Caco-2 (cell line): ENCODE measurements at regions not wholly inside any gene's neighbourhood (a gene's known extent, or its start where the extent isn't known, plus 50 kb on each side); places are given as distances from the start of the nearest gene placed in this dataset.

ENCODE experiments used
- BruUV-seq: library from RNA; stranded (reverse); fragments of 400-500 nt; replicated peaks from 2 replicates; lab custom pipeline; 2021; lab: Mats Ljungman, UMichigan
- CTCF ChIA-PET: fragments of 300-600 bp; sonication (Branson Sonifier 250); formaldehyde crosslinking; loops from one replicate; lab custom pipeline; 2022; ENCODE audit warnings: antibody characterized with exemption; lab: Charles Lee
- POLR2A ChIA-PET: fragments of 300-600 bp; sonication (Branson Sonifier 250); formaldehyde crosslinking; loops from one replicate; lab custom pipeline; 2022; ENCODE audit warnings: antibody characterized with exemption; lab: Charles Lee
- DNase-seq, 2 experiments: peaks; one replicate each; pipeline versions ENCODE4 v3.0.0 to v3.0.0-alpha.2; 2020 to 2022
- H3K27me3 ChIP-seq: replicated peaks from 2 replicates; pipeline ENCODE4 v1.6.0; 2011; ENCODE audit warnings: low read length; ENCODE audit not compliant: control insufficient read depth, insufficient read depth
- H3K36me3 ChIP-seq: 2 replicates; pipeline ENCODE4 v1.5.1; 2011; ENCODE audit warnings: low read length; ENCODE audit not compliant: control insufficient read depth, insufficient read depth
- H3K4me1 ChIP-seq: fragments of 250-450 bp; sonication (Bioruptor Pico); 2 replicates; pipeline ENCODE4 v1.5.1; 2020; ENCODE audit warnings: mild to moderate bottlenecking
- H3K4me3 ChIP-seq: 2 replicates; pipeline ENCODE4 v1.5.1; 2011; ENCODE audit warnings: low read depth, mild to moderate bottlenecking, control low read depth, low read length
- H3K9me3 ChIP-seq: fragments of 250-450 bp; sonication (Bioruptor Pico); 2 replicates; pipeline ENCODE4 v1.5.1; 2020; ENCODE audit warnings: mild to moderate bottlenecking, moderate library complexity
- H3K27ac Mint-ChIP-seq: one replicate; pipeline ENCODE4 v1.8.0; 2022; ENCODE audit warnings: mixed read lengths; ENCODE audit not compliant: unreplicated experiment
- H3K27me3 Mint-ChIP-seq: one replicate; pipeline ENCODE4 v1.8.0; 2022; ENCODE audit warnings: mixed read lengths; ENCODE audit not compliant: insufficient read depth, unreplicated experiment
- H3K36me3 Mint-ChIP-seq: one replicate; pipeline ENCODE4 v1.8.0; 2022; ENCODE audit warnings: mild to moderate bottlenecking, mixed read lengths; ENCODE audit not compliant: insufficient read depth, unreplicated experiment
- H3K4me1 Mint-ChIP-seq: one replicate; pipeline ENCODE4 v1.8.0; 2022; ENCODE audit warnings: low read depth, mixed read lengths; ENCODE audit not compliant: unreplicated experiment
- H3K4me3 Mint-ChIP-seq: one replicate; pipeline ENCODE4 v1.8.0; 2022; ENCODE audit warnings: mild to moderate bottlenecking, moderate library complexity, mixed read lengths; ENCODE audit not compliant: unreplicated experiment
- H3K9me3 Mint-ChIP-seq: one replicate; pipeline ENCODE4 v1.8.0; 2022; ENCODE audit warnings: mixed read lengths; ENCODE audit not compliant: unreplicated experiment
- intact Hi-C: fragments of 100-400 bp; cut with micrococcal nuclease; formaldehyde crosslinking; loops from one replicate; pipeline ENCODE4 v1.10.0; 2022; ENCODE audit not compliant: unreplicated experiment
- TF ChIP-seq, protein P1 (sequence below), 2 experiments: fragments of 200-600 bp in 1 of 2; IDR thresholded peaks; 1 replicate in 1 of 2; 2 replicates in 1 of 2; pipeline versions ENCODE4 v1.5.1 to v1.8.0; 2011 to 2022; ENCODE audit warnings: antibody characterized with exemption in 1 of 2, control low read depth in 1 of 2, inconsistent platforms in 1 of 2, low read depth in 1 of 2, low read length in 1 of 2, mild to moderate bottlenecking in 1 of 2, moderate library complexity in 1 of 2; ENCODE audit not compliant: insufficient read depth in 1 of 2, severe bottlenecking in 1 of 2, unreplicated experiment in 1 of 2

DNA sequence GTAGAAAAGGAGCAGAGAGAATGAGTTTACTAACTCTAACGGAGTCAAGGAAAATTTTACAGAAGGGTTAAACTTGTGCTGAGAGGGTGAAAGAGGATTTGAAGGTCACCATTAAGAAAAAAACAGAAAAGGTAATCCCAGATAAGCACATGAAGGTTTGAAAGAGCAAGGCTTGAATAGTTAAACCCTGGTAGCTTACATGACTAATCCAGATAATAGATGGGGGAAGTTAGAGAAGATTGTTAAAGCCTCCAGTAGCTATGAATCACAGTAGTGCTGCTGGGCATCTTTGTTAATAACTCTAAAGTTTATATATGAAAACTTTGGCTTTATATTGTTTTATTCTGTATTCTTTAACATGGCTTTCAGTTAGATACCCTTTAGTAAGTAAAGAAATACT lies 354.5 kb upstream of the FTMT start:
- Mint-ChIP-seq H3K4me3 (no peak overlapping the region), H3K9me3 (no peaks in the 10 kb centered on the region), H3K27ac (no peak overlapping the region), H3K36me3 (no peaks in the 10 kb centered on the region), H3K4me1 (no peaks in the 10 kb centered on the region), H3K27me3 (no peaks in the 10 kb centered on the region)
- BruUV-seq = no TSS peak
- no peaks in the 10 kb centered on the region for H3K9me3 ChIP-seq
- H3K4me1 ChIP-seq = no peaks in the 10 kb centered on the region
- no peak for DNase-seq
- H3K4me3 ChIP-seq = no peak overlapping the region
- ChIA-PET CTCF (no interaction called here), POLR2A (no interaction called here)
- no peaks in the 10 kb centered on the region for H3K27me3 ChIP-seq
- H3K36me3 ChIP-seq = no peaks in the 10 kb centered on the region
- intact Hi-C loops = no loop called here
- TF ChIP-seq, protein P1, sequence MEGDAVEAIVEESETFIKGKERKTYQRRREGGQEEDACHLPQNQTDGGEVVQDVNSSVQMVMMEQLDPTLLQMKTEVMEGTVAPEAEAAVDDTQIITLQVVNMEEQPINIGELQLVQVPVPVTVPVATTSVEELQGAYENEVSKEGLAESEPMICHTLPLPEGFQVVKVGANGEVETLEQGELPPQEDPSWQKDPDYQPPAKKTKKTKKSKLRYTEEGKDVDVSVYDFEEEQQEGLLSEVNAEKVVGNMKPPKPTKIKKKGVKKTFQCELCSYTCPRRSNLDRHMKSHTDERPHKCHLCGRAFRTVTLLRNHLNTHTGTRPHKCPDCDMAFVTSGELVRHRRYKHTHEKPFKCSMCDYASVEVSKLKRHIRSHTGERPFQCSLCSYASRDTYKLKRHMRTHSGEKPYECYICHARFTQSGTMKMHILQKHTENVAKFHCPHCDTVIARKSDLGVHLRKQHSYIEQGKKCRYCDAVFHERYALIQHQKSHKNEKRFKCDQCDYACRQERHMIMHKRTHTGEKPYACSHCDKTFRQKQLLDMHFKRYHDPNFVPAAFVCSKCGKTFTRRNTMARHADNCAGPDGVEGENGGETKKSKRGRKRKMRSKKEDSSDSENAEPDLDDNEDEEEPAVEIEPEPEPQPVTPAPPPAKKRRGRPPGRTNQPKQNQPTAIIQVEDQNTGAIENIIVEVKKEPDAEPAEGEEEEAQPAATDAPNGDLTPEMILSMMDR (IDR thresholded peaks at IDR 0.05; ENCODE audit: insufficient read depth in 1 of 2, low read depth in 1 of 2, low read length in 1 of 2, severe bottlenecking in 1 of 2, unreplicated experiment in 1 of 2) = no peak

- Histone ChIP-seq H3K9me3 (no peaks in the 10 kb centered on the region), H3K36me3 (no peaks in the 10 kb centered on the region), H3K4me1 (no peaks in the 10 kb centered on the region), H3K4me3 (no peak overlapping the region), H3K27me3 (no peaks in the 10 kb centered on the region)
- no peaks in the 10 kb centered on the region for H3K36me3 Mint-ChIP-seq
- intact Hi-C loops = no loop called here
- H3K4me3 Mint-ChIP-seq = no peak overlapping the region
- no peaks in the 10 kb centered on the region for H3K27me3 Mint-ChIP-seq
- ChIA-PET POLR2A (no interaction called here), CTCF (no interaction called here)
- TF ChIP-seq, protein P1 (IDR thresholded peaks at IDR 0.05; ENCODE audit: insufficient read depth in 1 of 2, low read depth in 1 of 2, low read length in 1 of 2, severe bottlenecking in 1 of 2, unreplicated experiment in 1 of 2) = no peak
- no TSS peak for BruUV-seq
- H3K9me3 Mint-ChIP-seq = no peaks in the 10 kb centered on the region
- no peak overlapping the region for H3K27ac Mint-ChIP-seq
- no peak for DNase-seq
- no peaks in the 10 kb centered on the region for H3K4me1 Mint-ChIP-seq
These were observed 351.4 kb upstream of the FTMT start for GRCh38 chr5:121500310-121500709.

GRCh38 chr5:121503111-121503840 lies 348.4 kb upstream of the FTMT start:
- Mint-ChIP-seq H3K9me3 (no peaks in the 10 kb centered on the region), H3K4me3 (no peak overlapping the region), H3K36me3 (no peaks in the 10 kb centered on the region), H3K27ac (no peak overlapping the region), H3K27me3 (no peaks in the 10 kb centered on the region), H3K4me1 (no peaks in the 10 kb centered on the region)
- ChIA-PET CTCF (no interaction called here), POLR2A (no interaction called here)
- Histone ChIP-seq H3K4me3 (no peak overlapping the region), H3K36me3 (no peaks in the 10 kb centered on the region), H3K9me3 (no peaks in the 10 kb centered on the region), H3K27me3 (no peaks in the 10 kb centered on the region), H3K4me1 (no peaks in the 10 kb centered on the region)
- DNase-seq = no peak
- intact Hi-C loops = no loop called here
- no TSS peak for BruUV-seq
- TF ChIP-seq, protein P1 (IDR thresholded peaks at IDR 0.05; ENCODE audit: insufficient read depth in 1 of 2, low read depth in 1 of 2, low read length in 1 of 2, severe bottlenecking in 1 of 2, unreplicated experiment in 1 of 2) = no peak
